Activated naive CD4-positive, alpha-beta T cell treated with anti-CD3 and anti-CD28 coated beads, Interleukin-2, amount 50 U/mL, for 72 hours (primary cell): ENCODE measurements at regions not wholly inside any gene's neighbourhood (a gene's known extent, or its start where the extent isn't known, plus 50 kb on each side); places are given as distances from the start of the nearest gene placed in this dataset.

Source experiments
- ATAC-seq, 2 donors: fragments of 150-1000 bp; cut with Tn5 transposase; 2 replicates each; pipeline ENCODE4 v1.10.0; 2021; ENCODE audit warnings: mild to moderate bottlenecking in 2 of 2, moderate library complexity in 2 of 2
- DNase-seq, 2 donors: peaks; one replicate each; pipeline ENCODE4 v3.0.0; 2021 to 2022; ENCODE audit warnings: low spot score in 2 of 2
- H3K27ac Mint-ChIP-seq, 2 donors: one replicate each; pipeline ENCODE4 v1.8.0; 2022; ENCODE audit warnings: mild to moderate bottlenecking in 2 of 2, mixed read lengths in 2 of 2
- H3K36me3 Mint-ChIP-seq, 2 donors: one replicate each; pipeline ENCODE4 v1.8.0; 2022; ENCODE audit warnings: mixed read lengths in 2 of 2
- H3K9me3 Mint-ChIP-seq, 2 donors: one replicate each; pipeline ENCODE4 v1.8.0; 2022; ENCODE audit warnings: mixed read lengths in 2 of 2

DNA sequence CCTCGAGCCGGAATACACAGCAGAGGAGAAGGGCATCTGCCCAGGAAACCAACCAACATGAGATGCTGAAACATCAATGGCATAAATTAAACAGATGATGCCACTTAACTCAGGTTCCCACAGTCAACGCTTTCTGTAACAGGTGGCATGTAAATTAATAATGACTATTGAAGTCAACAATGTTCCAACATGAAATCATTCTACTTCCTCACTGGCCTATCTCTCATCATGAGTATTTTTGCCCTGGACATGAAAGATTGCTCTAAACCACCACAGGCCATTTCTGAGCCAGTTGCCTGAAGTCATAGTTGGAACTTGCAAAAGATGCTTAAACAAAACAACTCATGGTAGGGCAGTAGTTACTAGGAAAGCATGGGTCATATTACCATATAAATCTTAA, 397.9 kb upstream of the JARID2 start:
- Mint-ChIP-seq H3K27ac (no peak overlapping the region), H3K36me3 (no peaks in the 10 kb centered on the region), H3K9me3 (peaks cover 4 to 18% of the 10 kb centered on the region in 2 donors)
- ATAC-seq: no peak
- no peak for DNase-seq

GRCh38 chr6:14849185-14849584, 396.7 kb upstream of the JARID2 start:
- Mint-ChIP-seq H3K27ac (no peak overlapping the region), H3K9me3 (peaks cover 4 to 14% of the 10 kb centered on the region in 2 donors), H3K36me3 (no peaks in the 10 kb centered on the region)
- DNase-seq (no peak), ATAC-seq (no peak)

GRCh38 chr6:14851281-14851680, 394.6 kb upstream of the JARID2 start:
- no peak for ATAC-seq
- no peak for DNase-seq
- peaks cover 1 to 5% of the 10 kb centered on the region in 2 donors for H3K9me3 Mint-ChIP-seq
- H3K27ac Mint-ChIP-seq: no peak overlapping the region
- H3K36me3 Mint-ChIP-seq: peaks cover 0 to 3% of the 10 kb centered on the region in 2 donors

DNA sequence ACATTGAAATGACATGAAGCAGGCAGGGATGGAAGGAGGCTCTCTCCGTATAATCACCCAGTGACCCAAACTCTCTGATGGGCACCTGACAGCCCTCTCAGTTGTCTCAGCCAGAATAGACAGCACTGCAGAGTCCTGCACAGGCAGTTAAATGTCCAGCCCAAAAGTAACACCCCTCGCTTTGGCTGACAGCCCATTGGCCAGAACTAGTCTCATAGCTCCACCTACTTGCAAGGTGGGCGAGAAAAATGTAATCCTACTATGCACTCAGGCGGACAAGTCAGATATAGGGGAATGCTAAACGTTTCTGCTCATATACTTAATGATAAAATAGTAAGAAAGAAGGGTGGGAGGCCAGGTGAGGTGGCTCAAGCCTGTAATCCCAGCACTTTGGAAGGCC, 393.5 kb upstream of the JARID2 start:
- Mint-ChIP-seq H3K36me3 (peaks cover 4 to 11% of the 10 kb centered on the region in 2 donors), H3K27ac (no peak overlapping the region), H3K9me3 (peaks cover 4 to 7% of the 10 kb centered on the region in 2 donors)
- DNase-seq: no peak
- no peak for ATAC-seq

- H3K9me3 Mint-ChIP-seq: peaks cover 5 to 13% of the 10 kb centered on the region in 2 donors
- peaks cover 11 to 19% of the 10 kb centered on the region in 2 donors for H3K36me3 Mint-ChIP-seq
- no peak overlapping the region for H3K27ac Mint-ChIP-seq
- DNase-seq (no peak), ATAC-seq (no peak)
Measured at GRCh38 chr6:14856177-14856576, 389.7 kb upstream of the JARID2 start.

DNA sequence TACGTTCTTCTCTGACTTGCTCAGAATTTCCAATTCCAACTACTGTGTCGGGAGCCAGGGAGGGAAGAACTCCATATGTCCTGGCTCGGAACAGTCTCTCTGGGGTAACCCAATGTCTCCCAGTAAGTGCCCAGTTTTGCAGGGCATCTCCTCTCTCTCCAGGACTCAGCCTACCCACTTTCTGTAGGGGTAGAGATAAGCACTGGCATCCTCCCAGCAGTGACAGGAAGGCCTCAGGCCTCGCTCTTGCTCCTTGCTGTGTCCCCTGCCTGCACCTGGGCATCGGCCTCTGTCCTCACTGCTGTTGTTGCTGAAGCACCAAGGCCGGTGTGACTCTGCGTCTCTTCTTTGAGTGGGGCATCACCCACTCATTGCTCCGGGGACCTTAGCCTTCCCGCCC, 388.9 kb upstream of the JARID2 start:
- H3K36me3 Mint-ChIP-seq: peaks cover 11 to 19% of the 10 kb centered on the region in 2 donors

GRCh38 chr6:14857501-14857900, 388.4 kb upstream of the JARID2 start:
- Mint-ChIP-seq H3K36me3 (peaks cover 11 to 19% of the 10 kb centered on the region in 2 donors), H3K9me3 (peaks cover 5 to 13% of the 10 kb centered on the region in 2 donors), H3K27ac (peak overlapping the region; percentile 92 to 97)
- DNase-seq (peak; percentile 36 to 75), ATAC-seq (peak; percentile 47 to 74)

More for the DNA sequence above, 388.9 kb upstream of the JARID2 start:
- H3K27ac Mint-ChIP-seq: peak overlapping the region; percentile 92 to 97
- DNase-seq (no peak), ATAC-seq (no peak)
- H3K9me3 Mint-ChIP-seq: peaks cover 5 to 13% of the 10 kb centered on the region in 2 donors

- Mint-ChIP-seq H3K27ac (peak overlapping the region in 1 of 2 donors; percentile 92), H3K9me3 (peaks cover 5 to 13% of the 10 kb centered on the region in 2 donors), H3K36me3 (peaks cover 11 to 19% of the 10 kb centered on the region in 2 donors)
- peak; percentile 79 to 89 for ATAC-seq
- no peak for DNase-seq
Measured at GRCh38 chr6:14858808-14859207, 387.1 kb upstream of the JARID2 start.

DNA sequence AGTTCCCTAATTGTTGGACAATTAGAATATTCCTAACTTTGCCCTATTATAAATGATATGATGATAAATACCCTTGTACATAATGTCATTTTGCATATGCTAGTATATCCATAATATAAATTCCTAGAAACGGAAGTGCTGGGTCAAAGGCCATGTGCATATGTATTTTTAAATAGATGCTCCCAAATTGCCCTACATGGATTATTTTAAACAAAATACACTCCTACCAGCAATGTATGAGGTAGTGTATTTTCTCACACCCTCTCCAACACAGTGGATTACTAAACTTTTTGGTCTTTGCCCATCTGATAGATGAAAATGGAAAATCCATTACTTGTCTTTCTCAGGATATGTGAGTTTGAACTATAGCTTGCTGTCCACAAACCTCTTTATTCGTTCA, 385.1 kb upstream of the JARID2 start:
- Mint-ChIP-seq H3K27ac (peak overlapping the region in 1 of 2 donors; percentile 47), H3K9me3 (peaks cover 5 to 16% of the 10 kb centered on the region in 2 donors), H3K36me3 (peaks cover 11 to 24% of the 10 kb centered on the region in 2 donors)
- ATAC-seq (no peak), DNase-seq (no peak)

DNA sequence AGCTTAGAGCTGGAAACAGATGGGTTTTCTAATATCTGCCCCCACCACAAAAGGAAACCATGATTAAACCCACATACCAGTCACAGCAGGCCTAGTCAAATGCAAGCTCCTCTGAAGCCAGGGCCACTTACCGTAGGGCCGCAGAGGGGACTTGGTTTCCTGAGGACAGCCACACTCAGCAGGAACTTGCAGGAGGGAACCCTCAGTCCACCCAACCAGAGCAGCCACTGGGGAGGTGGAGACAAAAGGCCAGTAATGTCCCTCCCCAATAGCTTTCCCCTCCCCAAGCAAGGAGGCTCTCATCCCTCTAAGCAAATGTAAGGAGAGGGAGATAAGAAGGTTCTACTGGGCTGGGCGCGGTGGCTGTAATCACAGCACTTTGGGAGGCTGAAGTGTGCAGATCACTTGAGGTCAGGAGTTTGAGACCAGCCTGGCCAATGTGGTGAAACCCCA, 384.4 kb upstream of the JARID2 start:
- ATAC-seq: peak in 1 of 2 donors; percentile 13
- peaks cover 11 to 19% of the 10 kb centered on the region in 2 donors for H3K36me3 Mint-ChIP-seq
- peak overlapping the region; percentile 23 to 47 for H3K27ac Mint-ChIP-seq
- DNase-seq: no peak
- peaks cover 5 to 17% of the 10 kb centered on the region in 2 donors for H3K9me3 Mint-ChIP-seq

DNA sequence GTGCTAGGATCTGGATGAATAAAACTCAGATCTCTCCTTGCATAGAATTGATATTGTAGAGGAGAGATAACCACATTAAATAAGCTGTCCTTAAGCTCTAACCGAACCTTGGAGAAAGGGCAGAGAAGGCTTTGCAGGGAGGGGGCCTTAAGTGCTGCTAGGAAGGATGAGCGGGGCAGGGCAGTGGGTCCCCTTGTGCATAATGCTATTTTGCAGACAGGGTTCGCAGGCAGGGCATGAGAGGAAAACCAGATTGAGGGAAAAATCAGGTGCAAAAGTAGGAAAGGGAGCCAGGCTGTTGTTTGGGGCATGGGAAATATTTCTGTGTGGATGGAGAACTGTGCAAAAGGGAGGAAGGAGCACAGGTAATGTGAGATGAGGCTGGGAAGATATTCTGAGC, 383.0 kb upstream of the JARID2 start:
- ATAC-seq (no peak), DNase-seq (no peak)
- peaks cover 0 to 9% of the 10 kb centered on the region in 2 donors for H3K9me3 Mint-ChIP-seq
- peaks cover 2 to 17% of the 10 kb centered on the region in 2 donors for H3K36me3 Mint-ChIP-seq
- no peak overlapping the region for H3K27ac Mint-ChIP-seq

GRCh38 chr6:14863902-14864850, 381.7 kb upstream of the JARID2 start:
- Mint-ChIP-seq H3K9me3 (peaks cover 3 to 5% of the 10 kb centered on the region in 2 donors), H3K27ac (no peak overlapping the region), H3K36me3 (peaks cover 3 to 17% of the 10 kb centered on the region in 2 donors)
- ATAC-seq (no peak), DNase-seq (no peak)

DNA sequence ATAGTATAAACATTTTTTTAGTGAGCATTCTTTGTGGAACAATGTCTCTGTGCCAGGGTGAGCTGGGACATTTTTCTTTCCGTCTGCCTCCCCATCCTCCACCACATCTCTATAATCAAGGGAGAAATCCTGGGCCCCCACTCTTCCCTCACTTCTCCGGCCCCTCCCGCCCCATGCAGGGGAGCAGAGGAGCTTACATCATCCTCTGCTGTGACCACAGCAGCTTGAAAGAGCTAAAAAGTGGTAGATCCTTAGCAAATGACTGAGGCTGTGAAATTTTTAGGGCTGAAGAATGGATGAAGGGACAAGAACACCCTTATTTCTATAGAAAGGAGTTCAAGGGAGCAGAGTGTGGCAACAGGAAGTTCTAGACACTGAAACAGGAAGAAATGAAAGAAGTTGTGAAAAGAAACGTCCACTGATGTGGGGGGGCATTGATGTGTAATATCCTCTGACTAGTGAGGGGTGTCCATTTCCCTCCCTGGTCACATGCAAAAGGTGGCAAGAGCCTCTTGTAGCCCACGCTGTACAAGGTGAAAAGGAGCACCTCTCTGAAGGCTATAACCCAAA, 380.3 kb upstream of the JARID2 start:
- ATAC-seq: peak; percentile 26 to 52

DNA sequence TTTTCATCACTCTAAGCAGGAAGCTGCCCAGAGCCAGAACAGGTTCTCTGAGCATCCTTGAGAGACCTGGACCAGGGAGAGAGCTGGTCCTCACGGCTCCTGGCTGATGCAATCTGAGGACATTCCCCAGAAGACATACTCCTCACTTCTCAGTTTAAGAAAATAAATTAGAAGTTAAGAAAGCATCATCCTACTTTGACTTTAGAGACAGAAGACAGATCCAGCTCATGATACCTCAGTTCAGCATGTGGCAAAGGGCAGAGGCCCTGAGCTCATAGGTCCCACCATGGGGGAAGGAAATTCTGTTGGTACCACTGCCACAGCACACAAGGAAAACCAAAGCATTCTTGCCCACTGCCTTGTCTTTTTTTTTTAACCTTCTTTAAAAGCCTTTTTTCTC, 378.1 kb upstream of the JARID2 start:
- ATAC-seq: no peak

More for the DNA sequence above, 380.3 kb upstream of the JARID2 start:
- H3K9me3 Mint-ChIP-seq: peaks cover 7 to 10% of the 10 kb centered on the region in 2 donors
- peaks cover 13 to 28% of the 10 kb centered on the region in 2 donors for H3K36me3 Mint-ChIP-seq
- peak overlapping the region; percentile 48 to 94 for H3K27ac Mint-ChIP-seq
- no peak for DNase-seq

DNA sequence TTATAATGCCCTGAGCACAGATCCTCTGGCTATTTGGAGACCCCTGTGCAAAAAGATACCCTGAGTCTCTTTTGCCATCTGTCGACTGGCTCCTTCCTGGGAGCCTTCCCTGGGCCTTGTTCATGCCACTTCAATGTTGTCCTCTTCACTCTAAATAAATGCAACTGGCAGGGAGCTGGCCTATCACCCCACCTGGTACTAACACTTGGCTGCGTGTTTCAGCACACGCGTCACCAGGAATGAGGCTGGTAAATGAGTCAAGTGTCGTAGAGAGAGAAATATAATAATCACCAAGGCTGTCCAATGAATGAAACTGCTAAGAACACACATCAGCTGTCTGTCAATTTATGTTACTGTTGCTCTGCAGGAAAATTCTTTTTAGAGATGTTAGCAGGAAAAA, 374.6 kb upstream of the JARID2 start:
- DNase-seq (no peak), ATAC-seq (no peak)
- Mint-ChIP-seq H3K9me3 (peaks cover 5 to 7% of the 10 kb centered on the region in 2 donors), H3K36me3 (peaks cover 19 to 34% of the 10 kb centered on the region in 2 donors), H3K27ac (peak overlapping the region in 1 of 2 donors; percentile 51)

More for the DNA sequence above, 378.1 kb upstream of the JARID2 start:
- Mint-ChIP-seq H3K27ac (no peak overlapping the region), H3K36me3 (peaks cover 19 to 40% of the 10 kb centered on the region in 2 donors), H3K9me3 (peaks cover 7 to 10% of the 10 kb centered on the region in 2 donors)
- DNase-seq: no peak

GRCh38 chr6:14873101-14873500, 372.8 kb upstream of the JARID2 start:
- peaks cover 10 to 13% of the 10 kb centered on the region in 2 donors for H3K9me3 Mint-ChIP-seq
- ATAC-seq: peak in 1 of 2 donors; percentile 11

More at GRCh38 chr6:14873101-14873500, 372.8 kb upstream of the JARID2 start:
- DNase-seq: no peak
- peak overlapping the region; percentile 99 to 100 for H3K27ac Mint-ChIP-seq
- peaks cover 23 to 32% of the 10 kb centered on the region in 2 donors for H3K36me3 Mint-ChIP-seq
